GM21723 (cell line): ENCODE measurements at regions not wholly inside any gene's neighbourhood (a gene's known extent, or its start where the extent isn't known, plus 50 kb on each side); places are given as distances from the start of the nearest gene placed in this dataset.
"Not testable (repeated sequence)": the region's sequence is repeated elsewhere in the genome, so short reads cannot be mapped to it uniquely, and the experiment has no call there.

Experiments used
- ATAC-seq: cut with Tn5 transposase; IDR thresholded peaks from one replicate; pipeline ENCODE4 v1.9.1; 2021; ENCODE audit warnings: mild to moderate bottlenecking, moderate library complexity; ENCODE audit not compliant: unreplicated experiment

GRCh38 chr2:89756616-89757015 lies 1065.1 kb downstream of the RPIA start:
- not testable (repeated sequence) for ATAC-seq

GRCh38 chr2:89758332-89759026 lies 1067.0 kb downstream of the RPIA start:
- ATAC-seq: not testable (repeated sequence)

- not testable (repeated sequence) for ATAC-seq
These were observed 1069.3 kb downstream of the RPIA start for GRCh38 chr2:89760762-89761161.

- ATAC-seq: not testable (repeated sequence)
These were observed 1069.7 kb downstream of the RPIA start for GRCh38 chr2:89761171-89761570.

- ATAC-seq: not testable (repeated sequence)
These were observed 1070.4 kb downstream of the RPIA start for GRCh38 chr2:89761863-89762262.

- ATAC-seq: not testable (repeated sequence)
These were observed 1071.2 kb downstream of the RPIA start for GRCh38 chr2:89762461-89763253.

GRCh38 chr2:89763254-89763580 lies 1071.7 kb downstream of the RPIA start:
- ATAC-seq: no peak

- ATAC-seq: no peak
These were observed 1072.4 kb downstream of the RPIA start for GRCh38 chr2:89763581-89764485.

GRCh38 chr2:89764571-89765360 lies 1073.3 kb downstream of the RPIA start:
- ATAC-seq: not testable (repeated sequence)

- not testable (repeated sequence) for ATAC-seq
These were observed 1073.9 kb downstream of the RPIA start for GRCh38 chr2:89765361-89765718.

GRCh38 chr2:89766141-89766990 lies 1074.9 kb downstream of the RPIA start:
- ATAC-seq: not testable (repeated sequence)

GRCh38 chr2:89767058-89767457 lies 1075.6 kb downstream of the RPIA start:
- not testable (repeated sequence) for ATAC-seq

GRCh38 chr2:89767572-89768435 lies 1076.3 kb downstream of the RPIA start:
- ATAC-seq: no peak

- ATAC-seq: no peak
These were observed 1084.4 kb downstream of the RPIA start for GRCh38 chr2:89775885-89776284.

GRCh38 chr2:89780318-89780717 lies 1088.8 kb downstream of the RPIA start:
- no peak for ATAC-seq

GRCh38 chr2:89781962-89782361 lies 1090.5 kb downstream of the RPIA start:
- no peak for ATAC-seq

- no peak for ATAC-seq
These were observed 1093.5 kb downstream of the RPIA start for GRCh38 chr2:89784960-89785359.

- ATAC-seq: not testable (repeated sequence)
These were observed 1094.1 kb downstream of the RPIA start for GRCh38 chr2:89785528-89785927.

GRCh38 chr2:89786642-89787041 lies 1095.2 kb downstream of the RPIA start:
- ATAC-seq: not testable (repeated sequence)
